D721Med (cell line): ENCODE measurements at regions not wholly inside any gene's neighbourhood (a gene's known extent, or its start where the extent isn't known, plus 50 kb on each side); places are given as distances from the start of the nearest gene placed in this dataset.

Experiments
- DNase-seq: peaks from one replicate; pipeline ENCODE4 v3.0.0; 2011; ENCODE audit warnings: low spot score; ENCODE audit not compliant: insufficient read length
- FAIRE-seq: peaks from 2 replicates; lab custom pipeline; 2011; peaks lifted over from hg19 to GRCh38; lab: Jason Lieb, UNC
- TF ChIP-seq, protein P1 (sequence below): IDR thresholded peaks from 2 replicates; pipeline ENCODE4 v1.5.1; 2012; ENCODE audit warnings: mild to moderate bottlenecking, control low read depth; ENCODE audit not compliant: insufficient read depth; ENCODE audit errors: missing control alignments

GRCh38 chr6:19943042-19943441 is 105.9 kb downstream of the ID4 start:
- DNase-seq (no peak), FAIRE-seq (no peak)
- TF ChIP-seq, protein P1, sequence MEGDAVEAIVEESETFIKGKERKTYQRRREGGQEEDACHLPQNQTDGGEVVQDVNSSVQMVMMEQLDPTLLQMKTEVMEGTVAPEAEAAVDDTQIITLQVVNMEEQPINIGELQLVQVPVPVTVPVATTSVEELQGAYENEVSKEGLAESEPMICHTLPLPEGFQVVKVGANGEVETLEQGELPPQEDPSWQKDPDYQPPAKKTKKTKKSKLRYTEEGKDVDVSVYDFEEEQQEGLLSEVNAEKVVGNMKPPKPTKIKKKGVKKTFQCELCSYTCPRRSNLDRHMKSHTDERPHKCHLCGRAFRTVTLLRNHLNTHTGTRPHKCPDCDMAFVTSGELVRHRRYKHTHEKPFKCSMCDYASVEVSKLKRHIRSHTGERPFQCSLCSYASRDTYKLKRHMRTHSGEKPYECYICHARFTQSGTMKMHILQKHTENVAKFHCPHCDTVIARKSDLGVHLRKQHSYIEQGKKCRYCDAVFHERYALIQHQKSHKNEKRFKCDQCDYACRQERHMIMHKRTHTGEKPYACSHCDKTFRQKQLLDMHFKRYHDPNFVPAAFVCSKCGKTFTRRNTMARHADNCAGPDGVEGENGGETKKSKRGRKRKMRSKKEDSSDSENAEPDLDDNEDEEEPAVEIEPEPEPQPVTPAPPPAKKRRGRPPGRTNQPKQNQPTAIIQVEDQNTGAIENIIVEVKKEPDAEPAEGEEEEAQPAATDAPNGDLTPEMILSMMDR, result no peak

DNA sequence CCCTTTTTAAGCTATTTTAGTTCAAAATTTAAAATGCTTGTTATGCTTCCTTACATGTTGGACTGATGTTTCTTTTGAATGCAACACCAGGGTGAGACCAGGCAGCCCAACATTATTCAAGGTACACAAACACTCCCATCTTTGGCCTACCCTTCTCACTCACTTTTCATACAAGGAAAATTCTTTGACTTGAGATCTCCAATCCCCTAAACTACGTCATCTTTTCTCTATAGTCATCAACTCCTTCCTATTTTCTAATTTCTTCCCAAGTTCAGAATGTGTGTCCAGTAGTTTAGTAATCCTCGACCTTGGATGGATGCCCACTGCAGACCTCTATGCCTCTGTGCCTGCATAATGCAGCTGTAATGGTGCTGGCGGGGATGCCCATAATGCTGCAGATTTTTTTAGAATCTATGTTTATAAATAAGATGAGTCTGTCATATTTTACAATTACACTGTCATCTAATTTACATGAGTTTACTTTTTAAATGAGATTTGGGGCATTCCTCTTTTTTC is 108.7 kb downstream of the ID4 start:
- FAIRE-seq, result no peak
- TF ChIP-seq, protein P1, result no peak
- no peak for DNase-seq

- TF ChIP-seq, protein P1, result no peak
- FAIRE-seq (no peak), DNase-seq (no peak)
Measured at GRCh38 chr6:19949155-19949554, 112.0 kb downstream of the ID4 start.

- no peak for DNase-seq
- no peak for FAIRE-seq
- TF ChIP-seq, protein P1, result no peak
Measured at GRCh38 chr6:19964115-19964514, 126.9 kb downstream of the ID4 start.

- FAIRE-seq (no peak), DNase-seq (no peak)
- TF ChIP-seq, protein P1, result no peak
Measured at GRCh38 chr6:19968201-19968600, 131.0 kb downstream of the ID4 start.

GRCh38 chr6:19972221-19972620 is 135.1 kb downstream of the ID4 start:
- FAIRE-seq, result no peak
- DNase-seq, result no peak

DNA sequence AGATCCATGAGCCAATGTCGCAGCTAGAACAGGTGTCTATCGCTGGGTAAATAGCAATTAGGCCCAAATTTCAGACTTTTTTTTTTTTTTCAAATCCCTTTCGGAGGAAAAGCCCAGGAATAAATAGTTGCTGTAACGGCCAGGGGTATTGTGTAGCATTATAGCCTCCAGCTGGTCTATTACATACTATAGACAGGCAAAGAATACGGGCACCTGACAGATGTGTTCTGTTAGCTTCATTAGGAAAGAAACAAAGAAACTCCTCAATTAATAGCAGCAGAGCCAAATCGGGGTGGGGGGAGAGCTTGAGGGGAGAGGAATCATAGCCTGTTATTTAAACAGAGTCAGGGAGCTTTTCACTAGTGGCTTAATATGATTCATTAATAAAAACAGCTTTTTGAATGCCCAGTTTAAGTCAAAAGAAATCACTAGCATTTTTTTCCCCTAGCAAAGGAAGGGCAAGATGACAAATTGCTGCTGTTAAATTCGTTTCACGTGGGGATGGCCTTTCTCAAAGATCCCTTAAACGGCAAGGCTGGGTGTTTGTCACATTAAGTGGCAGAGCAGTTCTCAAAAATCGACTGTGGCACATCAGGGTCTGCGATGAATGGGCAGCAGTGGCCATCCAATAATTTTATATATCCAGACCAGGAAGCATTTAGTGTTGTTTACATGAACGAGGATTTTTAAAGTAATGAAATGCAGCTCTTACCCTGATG is 139.4 kb downstream of the ID4 start:
- FAIRE-seq (no peak), DNase-seq (no peak)
- TF ChIP-seq, protein P1, result no peak

More at GRCh38 chr6:19972221-19972620, 135.1 kb downstream of the ID4 start:
- TF ChIP-seq, protein P1, result no peak
